ENCODE measurements at regions not wholly inside any gene's neighbourhood (a gene's known extent, or its start where the extent isn't known, plus 50 kb on each side); places are given as distances from the start of the nearest gene placed in this dataset.

GRCh38 chr16:59042301-59042700 is 308.2 kb upstream of the GOT2 start:
- TF ChIP-seq CTCF (IDR thresholded peaks at IDR 0.05 in 8 of 11, conservative IDR thresholded peaks at IDR 0.05 in 3 of 11) (no peak), POLR2A (IDR thresholded peaks at IDR 0.05) (no peak), POLR2AphosphoS5 (IDR thresholded peaks at IDR 0.05) (no peak)
